ENCODE measurements at regions not wholly inside any gene's neighbourhood (a gene's known extent, or its start where the extent isn't known, plus 50 kb on each side); places are given as distances from the start of the nearest gene placed in this dataset.
"Not testable (repeated sequence)": the region's sequence is repeated elsewhere in the genome, so short reads cannot be mapped to it uniquely, and the experiment has no call there.

- DNase-seq, result no peak
Observed at GRCh38 chr10:9091530-9092093, 1037.1 kb downstream of the GATA3 start.

- DNase-seq, result no peak
Observed at GRCh38 chr10:9096288-9096687, 1041.8 kb downstream of the GATA3 start.

- no peak for DNase-seq
Observed at GRCh38 chr10:9097206-9097990, 1042.9 kb downstream of the GATA3 start.

- DNase-seq, result no peak
Observed at GRCh38 chr10:9097991-9098306, 1043.5 kb downstream of the GATA3 start.

- no peak for DNase-seq
Observed at GRCh38 chr10:9102026-9102425, 1047.5 kb downstream of the GATA3 start.

GRCh38 chr10:9103301-9103700, 1048.8 kb downstream of the GATA3 start:
- DNase-seq, result no peak

GRCh38 chr10:9111976-9112375, 1057.5 kb downstream of the GATA3 start:
- no peak for DNase-seq

- DNase-seq, result no peak
Observed at GRCh38 chr10:9126728-9127127, 1072.2 kb downstream of the GATA3 start.

- DNase-seq, result peak; percentile 43
Observed at GRCh38 chr10:9137368-9137767, 1082.9 kb downstream of the GATA3 start.

GRCh38 chr10:9138829-9139228, 1084.3 kb downstream of the GATA3 start:
- not testable (repeated sequence) for DNase-seq

- DNase-seq, result no peak
Observed at GRCh38 chr10:9140373-9140772, 1085.9 kb downstream of the GATA3 start.

GRCh38 chr10:9147475-9147874, 1093.0 kb downstream of the GATA3 start:
- DNase-seq, result no peak

GRCh38 chr10:9149134-9149533, 1094.6 kb downstream of the GATA3 start:
- no peak for DNase-seq

GRCh38 chr10:9153057-9153456, 1098.6 kb downstream of the GATA3 start:
- not testable (repeated sequence) for DNase-seq

- DNase-seq, result no peak
Observed at GRCh38 chr10:9157656-9158055, 1103.2 kb downstream of the GATA3 start.

GRCh38 chr10:9158675-9159074, 1104.2 kb downstream of the GATA3 start:
- DNase-seq, result no peak

GRCh38 chr10:9160275-9160674, 1105.8 kb downstream of the GATA3 start:
- no peak for DNase-seq

GRCh38 chr10:9163699-9164098, 1109.2 kb downstream of the GATA3 start:
- DNase-seq, result no peak

GRCh38 chr10:9166770-9167169, 1112.3 kb downstream of the GATA3 start:
- no peak for DNase-seq

- DNase-seq, result no peak
Observed at GRCh38 chr10:9172276-9172675, 1117.8 kb downstream of the GATA3 start.

GRCh38 chr10:9175200-9175599, 1120.7 kb downstream of the GATA3 start:
- no peak for DNase-seq

GRCh38 chr10:9183197-9183880, 1128.9 kb downstream of the GATA3 start:
- DNase-seq, result not testable (repeated sequence)

- no peak for DNase-seq
Observed at GRCh38 chr10:9188022-9188810, 1133.7 kb downstream of the GATA3 start.

Data from hematopoietic multipotent progenitor cell treated with erythropoietin and hydrocortisone succinate and interleukin-3 and kit ligand, for 8 days (in vitro differentiated cells).